KMS-11 (cell line): ENCODE measurements at regions not wholly inside any gene's neighbourhood (a gene's known extent, or its start where the extent isn't known, plus 50 kb on each side); places are given as distances from the start of the nearest gene placed in this dataset.
"Not testable (repeated sequence)": the region's sequence is repeated elsewhere in the genome, so short reads cannot be mapped to it uniquely, and the experiment has no call there.

Experiments used
- H2AFZ ChIP-seq: fragments of 200-600 bp; sonication (generic); 2 replicates; pipeline ENCODE4 v1.6.1; 2016; ENCODE audit warnings: antibody characterized with exemption, mixed run types, low read depth
- H3K27ac ChIP-seq: fragments of 200-600 bp; sonication (generic); 2 replicates; pipeline ENCODE4 v1.6.1; 2016; ENCODE audit warnings: mild to moderate bottlenecking, mixed run types
- H3K27me3 ChIP-seq: fragments of 200-600 bp; sonication (generic); 2 replicates; pipeline ENCODE4 v1.6.1; 2017; ENCODE audit warnings: mild to moderate bottlenecking, low read depth, mixed run types, moderate library complexity; ENCODE audit not compliant: insufficient read depth
- H3K36me3 ChIP-seq: fragments of 200-600 bp; sonication (generic); 2 replicates; pipeline ENCODE4 v1.6.1; 2017; ENCODE audit warnings: mild to moderate bottlenecking, mixed run types; ENCODE audit not compliant: insufficient read depth
- H3K4me1 ChIP-seq: fragments of 200-600 bp; sonication (generic); 2 replicates; pipeline ENCODE4 v1.6.1; 2016; ENCODE audit warnings: mild to moderate bottlenecking, low read depth, mixed run types; ENCODE audit not compliant: poor library complexity, severe bottlenecking
- H3K4me2 ChIP-seq: fragments of 200-600 bp; sonication (generic); 2 replicates; pipeline ENCODE4 v1.7.0; 2016; ENCODE audit warnings: mild to moderate bottlenecking, mixed run types
- H3K4me3 ChIP-seq: fragments of 200-600 bp; sonication (generic); IDR thresholded peaks from 2 replicates; pipeline ENCODE4 v1.6.1; 2017; ENCODE audit warnings: low read depth, low read length, mixed read lengths; ENCODE audit not compliant: insufficient read depth
- H3K79me2 ChIP-seq: fragments of 200-600 bp; sonication (generic); 2 replicates; pipeline ENCODE4 v1.6.1; 2016; ENCODE audit warnings: low read depth, mixed run types; ENCODE audit not compliant: insufficient read depth
- H3K9ac ChIP-seq: fragments of 200-600 bp; sonication (generic); 2 replicates; pipeline ENCODE4 v1.6.1; 2016; ENCODE audit warnings: mild to moderate bottlenecking, mixed run types
- H4K20me1 ChIP-seq: fragments of 200-600 bp; sonication (generic); 2 replicates; pipeline ENCODE4 v1.6.1; 2016; ENCODE audit warnings: mild to moderate bottlenecking, mixed run types; ENCODE audit not compliant: insufficient read depth
- TF ChIP-seq, protein P1 (sequence below): fragments of 200-600 bp; sonication (generic); conservative IDR thresholded peaks from 2 replicates; pipeline ENCODE4 v1.6.1; 2017; ENCODE audit warnings: low read depth, mild to moderate bottlenecking, antibody characterized with exemption, low read length, moderate library complexity, mixed read lengths

DNA sequence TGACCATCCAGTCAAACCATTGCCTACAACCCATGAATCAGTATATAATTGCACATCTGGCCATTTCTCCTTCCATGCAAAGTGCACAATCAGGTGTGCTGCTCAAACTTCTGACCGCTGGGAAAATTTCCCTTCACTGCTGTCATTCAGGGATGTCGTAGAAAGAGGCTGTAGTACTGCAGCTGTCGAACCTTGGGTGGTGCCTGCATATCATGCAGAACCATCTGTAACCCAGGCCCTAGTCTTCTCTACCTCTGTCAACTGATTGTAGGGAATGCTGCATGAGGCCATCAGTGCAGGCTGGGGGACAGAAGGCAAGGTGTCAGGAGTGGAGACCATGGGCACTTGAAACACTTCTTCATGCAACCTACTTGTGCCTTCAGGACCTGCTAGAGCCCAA is 267.5 kb downstream of the CALCRL start:
- Histone ChIP-seq H3K4me1 (no peaks in the 10 kb centered on the region), H3K79me2 (no peaks in the 10 kb centered on the region), H3K4me2 (no peak overlapping the region), H3K36me3 (no peaks in the 10 kb centered on the region), H3K4me3 (no peak overlapping the region), H2AFZ (no peak overlapping the region), H3K9ac (no peak overlapping the region), H3K27ac (no peak overlapping the region), H4K20me1 (no peaks in the 10 kb centered on the region), H3K27me3 (no peaks in the 10 kb centered on the region)
- TF ChIP-seq, protein P1, sequence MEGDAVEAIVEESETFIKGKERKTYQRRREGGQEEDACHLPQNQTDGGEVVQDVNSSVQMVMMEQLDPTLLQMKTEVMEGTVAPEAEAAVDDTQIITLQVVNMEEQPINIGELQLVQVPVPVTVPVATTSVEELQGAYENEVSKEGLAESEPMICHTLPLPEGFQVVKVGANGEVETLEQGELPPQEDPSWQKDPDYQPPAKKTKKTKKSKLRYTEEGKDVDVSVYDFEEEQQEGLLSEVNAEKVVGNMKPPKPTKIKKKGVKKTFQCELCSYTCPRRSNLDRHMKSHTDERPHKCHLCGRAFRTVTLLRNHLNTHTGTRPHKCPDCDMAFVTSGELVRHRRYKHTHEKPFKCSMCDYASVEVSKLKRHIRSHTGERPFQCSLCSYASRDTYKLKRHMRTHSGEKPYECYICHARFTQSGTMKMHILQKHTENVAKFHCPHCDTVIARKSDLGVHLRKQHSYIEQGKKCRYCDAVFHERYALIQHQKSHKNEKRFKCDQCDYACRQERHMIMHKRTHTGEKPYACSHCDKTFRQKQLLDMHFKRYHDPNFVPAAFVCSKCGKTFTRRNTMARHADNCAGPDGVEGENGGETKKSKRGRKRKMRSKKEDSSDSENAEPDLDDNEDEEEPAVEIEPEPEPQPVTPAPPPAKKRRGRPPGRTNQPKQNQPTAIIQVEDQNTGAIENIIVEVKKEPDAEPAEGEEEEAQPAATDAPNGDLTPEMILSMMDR = no peak

DNA sequence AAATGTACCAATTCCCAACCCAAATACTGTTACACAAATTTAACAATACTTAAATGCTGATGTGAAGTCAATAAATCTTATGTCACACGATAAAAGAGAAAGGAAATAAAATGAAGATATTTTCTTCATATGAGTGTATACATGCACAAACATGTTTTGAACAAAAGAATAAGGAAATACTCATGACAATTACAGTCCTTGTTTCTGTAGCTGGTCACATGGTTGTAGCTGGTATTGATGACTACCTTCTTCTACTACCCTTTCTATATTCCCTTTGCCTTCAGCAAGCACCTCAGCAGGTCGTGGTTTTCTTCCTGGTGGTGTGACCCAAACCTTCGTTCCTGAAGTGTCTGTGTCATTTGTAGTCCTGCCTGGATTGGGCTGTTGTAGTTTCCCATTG is 269.2 kb downstream of the CALCRL start:
- not testable (repeated sequence) for H3K27ac ChIP-seq, H3K4me2 ChIP-seq, H3K27me3 ChIP-seq, H3K36me3 ChIP-seq, H2AFZ ChIP-seq, H3K4me1 ChIP-seq, H3K79me2 ChIP-seq, H3K9ac ChIP-seq, H3K4me3 ChIP-seq, H4K20me1 ChIP-seq

DNA sequence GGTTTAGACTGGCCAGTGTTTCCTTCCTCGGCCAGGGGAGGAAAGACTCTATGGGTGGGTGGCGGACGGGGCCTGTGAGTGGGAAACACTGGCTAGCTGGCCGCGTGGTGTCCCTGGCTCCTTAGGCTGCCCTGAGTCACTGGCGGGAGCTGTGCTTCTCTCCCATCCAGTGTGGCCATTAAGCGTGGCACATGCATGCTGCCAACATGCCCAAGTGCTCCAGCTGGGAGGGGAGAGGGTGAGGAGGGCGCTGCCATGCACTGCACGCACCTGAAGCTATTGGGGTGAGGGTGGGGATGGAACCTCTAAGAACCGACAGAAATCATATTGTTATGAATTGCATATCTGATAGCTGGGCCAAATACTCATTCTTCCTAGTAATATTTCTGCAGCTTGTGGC is 270.8 kb downstream of the CALCRL start:
- H3K9ac ChIP-seq = no peak overlapping the region
- H3K4me2 ChIP-seq = no peak overlapping the region
- H3K27me3 ChIP-seq = no peaks in the 10 kb centered on the region
- H2AFZ ChIP-seq = no peak overlapping the region
- no peaks in the 10 kb centered on the region for H3K4me1 ChIP-seq
- no peaks in the 10 kb centered on the region for H4K20me1 ChIP-seq
- no peaks in the 10 kb centered on the region for H3K79me2 ChIP-seq
- no peak overlapping the region for H3K4me3 ChIP-seq
- H3K27ac ChIP-seq = no peak overlapping the region
- TF ChIP-seq, protein P1 = no peak
- no peaks in the 10 kb centered on the region for H3K36me3 ChIP-seq

DNA sequence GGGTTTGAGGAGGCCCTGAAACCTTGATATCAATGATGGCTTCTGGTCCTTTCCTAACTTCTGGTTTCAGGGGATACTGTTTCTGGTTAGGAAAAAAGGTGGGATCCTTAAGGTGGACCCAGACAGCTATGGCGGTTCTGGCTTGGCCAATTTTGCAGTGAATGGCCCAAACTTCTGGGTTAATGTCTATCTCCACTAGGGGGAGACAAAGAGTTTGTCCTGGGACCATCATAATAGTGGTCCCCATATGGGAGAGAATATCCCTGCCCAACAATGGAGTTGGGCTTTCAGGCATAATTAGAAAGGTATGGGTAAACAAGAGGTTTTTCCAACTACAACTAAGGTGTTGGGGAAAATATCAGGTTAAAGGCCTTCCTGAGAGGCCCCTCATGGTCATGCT is 273.5 kb downstream of the CALCRL start:
- H3K27ac ChIP-seq = no peak overlapping the region
- TF ChIP-seq, protein P1 = peak; percentile 83
- no peak overlapping the region for H3K9ac ChIP-seq
- no peaks in the 10 kb centered on the region for H3K79me2 ChIP-seq
- H3K4me3 ChIP-seq = no peak overlapping the region
- H3K4me2 ChIP-seq = no peak overlapping the region
- H3K36me3 ChIP-seq = no peaks in the 10 kb centered on the region
- H3K27me3 ChIP-seq = no peaks in the 10 kb centered on the region
- H2AFZ ChIP-seq = no peak overlapping the region
- H3K4me1 ChIP-seq = peaks cover 4% of the 10 kb centered on the region
- H4K20me1 ChIP-seq = no peaks in the 10 kb centered on the region

DNA sequence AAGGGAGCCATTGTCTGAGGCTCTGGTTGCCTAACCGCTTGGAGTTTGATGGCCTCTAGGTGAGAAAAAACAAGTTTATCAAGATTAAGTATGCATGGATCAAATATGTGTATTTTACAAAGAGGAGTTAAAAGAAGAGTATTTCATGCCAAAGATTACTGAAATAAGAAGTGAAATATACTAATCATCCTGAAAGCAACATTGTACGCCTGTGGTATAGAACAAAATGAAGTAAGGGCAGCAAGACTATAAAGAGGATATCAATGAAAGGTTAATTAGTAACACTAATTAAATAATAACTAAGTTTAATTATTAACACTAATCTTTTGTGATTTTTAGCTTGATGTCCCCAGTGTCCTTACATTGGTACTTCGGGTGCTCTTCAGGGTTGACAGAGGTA is 276.7 kb downstream of the CALCRL start:
- Histone ChIP-seq H3K4me2 (no peak overlapping the region), H3K27ac (no peak overlapping the region), H2AFZ (no peak overlapping the region), H3K79me2 (no peaks in the 10 kb centered on the region), H3K4me3 (no peak overlapping the region), H3K9ac (no peak overlapping the region), H3K4me1 (peaks cover 14% of the 10 kb centered on the region), H3K36me3 (no peaks in the 10 kb centered on the region), H3K27me3 (no peaks in the 10 kb centered on the region), H4K20me1 (no peaks in the 10 kb centered on the region)
- TF ChIP-seq, protein P1 = no peak
